ENCODE measurements at regions not wholly inside any gene's neighbourhood (a gene's known extent, or its start where the extent isn't known, plus 50 kb on each side); places are given as distances from the start of the nearest gene placed in this dataset.

GRCh38 chr3:13145131-13145825, 72.0 kb upstream of the IQSEC1 start:
- no peak for DNase-seq
- no peak for TF ChIP-seq CTCF (IDR thresholded peaks at IDR 0.05)
- peaks cover 25% of the 10 kb centered on the region for H3K27me3 Mint-ChIP-seq (ENCODE audit: low read depth, poor library complexity)
- H3K4me1 Mint-ChIP-seq, result no peaks in the 10 kb centered on the region
- H3K4me3 Mint-ChIP-seq, result no peak overlapping the region
- H3K27ac Mint-ChIP-seq, result no peak overlapping the region
- no peaks in the 10 kb centered on the region for H3K9me3 Mint-ChIP-seq
- no peaks in the 10 kb centered on the region for H3K36me3 Mint-ChIP-seq (ENCODE audit: low read depth)

GRCh38 chr3:13144163-13145023, 71.2 kb upstream of the IQSEC1 start:
- no peaks in the 10 kb centered on the region for H3K36me3 Mint-ChIP-seq (ENCODE audit: low read depth)
- no peak overlapping the region for H3K27ac Mint-ChIP-seq
- no peak for TF ChIP-seq CTCF (IDR thresholded peaks at IDR 0.05)
- no peaks in the 10 kb centered on the region for H3K9me3 Mint-ChIP-seq
- no peaks in the 10 kb centered on the region for H3K4me1 Mint-ChIP-seq
- no peak overlapping the region for H3K4me3 Mint-ChIP-seq
- H3K27me3 Mint-ChIP-seq (ENCODE audit: low read depth, poor library complexity), result peaks cover 33% of the 10 kb centered on the region
- DNase-seq, result no peak

GRCh38 chr3:13143381-13144004, 70.3 kb upstream of the IQSEC1 start:
- Mint-ChIP-seq H3K9me3 (no peaks in the 10 kb centered on the region), H3K27me3 (ENCODE audit: low read depth, poor library complexity) (peaks cover 39% of the 10 kb centered on the region), H3K4me3 (no peak overlapping the region), H3K36me3 (ENCODE audit: low read depth) (no peaks in the 10 kb centered on the region), H3K27ac (no peak overlapping the region), H3K4me1 (no peaks in the 10 kb centered on the region)
- no peak for TF ChIP-seq CTCF (IDR thresholded peaks at IDR 0.05)
- DNase-seq, result no peak

- no peak overlapping the region for H3K27ac Mint-ChIP-seq
- no peak for TF ChIP-seq CTCF (IDR thresholded peaks at IDR 0.05)
- DNase-seq, result no peak
- no peaks in the 10 kb centered on the region for H3K9me3 Mint-ChIP-seq
- no peaks in the 10 kb centered on the region for H3K4me1 Mint-ChIP-seq
- H3K36me3 Mint-ChIP-seq (ENCODE audit: low read depth), result no peaks in the 10 kb centered on the region
- H3K4me3 Mint-ChIP-seq, result no peak overlapping the region
- peaks cover 46% of the 10 kb centered on the region for H3K27me3 Mint-ChIP-seq (ENCODE audit: low read depth, poor library complexity)
Observed at GRCh38 chr3:13142552-13143380, 69.5 kb upstream of the IQSEC1 start.

GRCh38 chr3:13141991-13142412, 68.8 kb upstream of the IQSEC1 start:
- peaks cover 46% of the 10 kb centered on the region for H3K27me3 Mint-ChIP-seq (ENCODE audit: low read depth, poor library complexity)
- H3K4me3 Mint-ChIP-seq, result no peak overlapping the region
- no peaks in the 10 kb centered on the region for H3K4me1 Mint-ChIP-seq
- H3K9me3 Mint-ChIP-seq, result no peaks in the 10 kb centered on the region
- H3K36me3 Mint-ChIP-seq (ENCODE audit: low read depth), result no peaks in the 10 kb centered on the region
- no peak for TF ChIP-seq CTCF (IDR thresholded peaks at IDR 0.05)
- DNase-seq, result peak; percentile 90
- H3K27ac Mint-ChIP-seq, result no peak overlapping the region
